WERI-Rb-1 (cell line): ENCODE measurements at regions not wholly inside any gene's neighbourhood (a gene's known extent, or its start where the extent isn't known, plus 50 kb on each side); places are given as distances from the start of the nearest gene placed in this dataset.
"Not testable (repeated sequence)": the region's sequence is repeated elsewhere in the genome, so short reads cannot be mapped to it uniquely, and the experiment has no call there.

Experiments used
- DNase-seq: peaks from one replicate; pipeline ENCODE4 v3.0.0-alpha.2; 2020
- H3K27ac ChIP-seq: fragments of 250-450 bp; sonication (Bioruptor Pico); 2 replicates; pipeline ENCODE4 v1.5.1; 2020; ENCODE audit warnings: mild to moderate bottlenecking, moderate library complexity
- H3K27me3 ChIP-seq: fragments of 250-450 bp; sonication (Bioruptor Pico); 2 replicates; pipeline ENCODE4 v1.5.1; 2021; ENCODE audit warnings: mild to moderate bottlenecking, low read depth, moderate library complexity; ENCODE audit not compliant: insufficient read depth, severe bottlenecking
- H3K36me3 ChIP-seq: fragments of 250-450 bp; sonication (Bioruptor Pico); 2 replicates; pipeline ENCODE4 v1.5.1; 2020; ENCODE audit warnings: mild to moderate bottlenecking, moderate library complexity
- H3K4me3 ChIP-seq: 2 replicates; pipeline ENCODE4 v1.5.1; 2011; ENCODE audit warnings: low read depth, mild to moderate bottlenecking, control low read depth, low read length
- H3K9me3 ChIP-seq: fragments of 250-450 bp; sonication (Bioruptor Pico); 2 replicates; pipeline ENCODE4 v1.5.1; 2021; ENCODE audit warnings: mild to moderate bottlenecking, moderate library complexity; ENCODE audit not compliant: severe bottlenecking
- TF ChIP-seq, protein P1 (sequence below): IDR thresholded peaks from 2 replicates; pipeline ENCODE4 v1.5.1; 2011; ENCODE audit warnings: low read depth, mild to moderate bottlenecking, control low read depth, inconsistent platforms, low read length

DNA sequence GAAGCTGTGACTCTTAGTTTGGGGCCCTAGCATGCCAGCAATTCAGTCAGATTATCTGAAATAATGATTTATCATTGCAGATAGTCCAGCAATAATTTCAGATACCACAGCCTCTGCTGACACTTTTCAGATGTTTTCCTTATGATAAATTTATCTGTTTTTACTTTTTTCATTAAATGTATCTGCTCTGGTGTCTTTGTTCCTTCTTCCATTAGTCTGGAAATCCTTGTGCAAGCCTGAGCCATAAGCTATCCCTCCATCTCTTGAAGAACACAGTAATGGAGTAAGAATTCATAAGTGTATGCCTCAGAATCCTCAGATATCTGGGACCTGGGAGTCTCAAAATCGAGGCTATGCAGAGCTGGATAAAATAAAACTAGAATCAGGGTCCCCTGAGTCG is 146.4 kb upstream of the KRR1 start:
- no peak overlapping the region for H3K27ac ChIP-seq
- DNase-seq: no peak
- H3K27me3 ChIP-seq: no peaks in the 10 kb centered on the region
- TF ChIP-seq, protein P1, sequence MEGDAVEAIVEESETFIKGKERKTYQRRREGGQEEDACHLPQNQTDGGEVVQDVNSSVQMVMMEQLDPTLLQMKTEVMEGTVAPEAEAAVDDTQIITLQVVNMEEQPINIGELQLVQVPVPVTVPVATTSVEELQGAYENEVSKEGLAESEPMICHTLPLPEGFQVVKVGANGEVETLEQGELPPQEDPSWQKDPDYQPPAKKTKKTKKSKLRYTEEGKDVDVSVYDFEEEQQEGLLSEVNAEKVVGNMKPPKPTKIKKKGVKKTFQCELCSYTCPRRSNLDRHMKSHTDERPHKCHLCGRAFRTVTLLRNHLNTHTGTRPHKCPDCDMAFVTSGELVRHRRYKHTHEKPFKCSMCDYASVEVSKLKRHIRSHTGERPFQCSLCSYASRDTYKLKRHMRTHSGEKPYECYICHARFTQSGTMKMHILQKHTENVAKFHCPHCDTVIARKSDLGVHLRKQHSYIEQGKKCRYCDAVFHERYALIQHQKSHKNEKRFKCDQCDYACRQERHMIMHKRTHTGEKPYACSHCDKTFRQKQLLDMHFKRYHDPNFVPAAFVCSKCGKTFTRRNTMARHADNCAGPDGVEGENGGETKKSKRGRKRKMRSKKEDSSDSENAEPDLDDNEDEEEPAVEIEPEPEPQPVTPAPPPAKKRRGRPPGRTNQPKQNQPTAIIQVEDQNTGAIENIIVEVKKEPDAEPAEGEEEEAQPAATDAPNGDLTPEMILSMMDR: no peak
- no peaks in the 10 kb centered on the region for H3K36me3 ChIP-seq
- H3K9me3 ChIP-seq: no peaks in the 10 kb centered on the region
- no peak overlapping the region for H3K4me3 ChIP-seq

DNA sequence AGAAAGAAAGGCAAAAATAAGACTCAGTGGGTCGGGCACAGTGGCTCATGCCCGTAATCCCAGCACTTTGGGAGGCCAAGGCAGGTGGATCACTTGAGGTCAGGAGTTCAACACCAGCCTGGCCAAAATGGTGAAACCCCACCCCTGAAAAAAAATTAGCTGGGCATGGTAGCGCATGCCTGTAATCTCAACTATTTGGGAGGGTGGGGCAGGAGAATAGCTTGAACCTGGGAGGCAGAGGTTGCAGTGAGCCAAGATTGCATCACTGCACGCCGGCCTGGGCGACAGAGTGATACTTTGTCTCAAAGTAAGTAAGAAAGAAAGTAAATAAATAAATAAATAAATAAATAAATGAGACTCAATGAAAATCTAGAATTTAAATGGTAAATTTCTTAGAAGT is 145.9 kb upstream of the KRR1 start:
- H3K4me3 ChIP-seq, H3K36me3 ChIP-seq, H3K27ac ChIP-seq, DNase-seq, H3K27me3 ChIP-seq, H3K9me3 ChIP-seq: not testable (repeated sequence)

DNA sequence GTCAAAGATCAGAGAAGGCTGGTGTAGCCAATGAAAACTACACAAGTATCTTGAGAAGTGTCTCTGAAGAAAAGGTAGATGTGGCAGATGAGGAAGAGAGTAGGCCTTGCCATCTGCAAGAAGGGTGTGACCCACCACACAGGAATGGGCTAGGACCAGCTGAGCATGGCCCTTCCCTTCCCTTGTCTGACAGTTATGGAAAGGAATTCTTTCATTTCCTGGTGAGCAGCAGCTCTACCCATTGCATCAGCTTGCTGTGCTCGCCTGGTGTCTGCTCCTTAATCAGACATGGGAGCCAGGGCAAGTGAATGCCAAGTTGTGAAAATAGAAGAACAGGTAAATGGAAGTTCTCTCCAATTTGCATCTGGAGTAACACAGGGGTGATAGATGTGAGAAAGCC is 145.2 kb upstream of the KRR1 start:
- TF ChIP-seq, protein P1: no peak
- no peak for DNase-seq
- Histone ChIP-seq H3K27me3 (no peaks in the 10 kb centered on the region), H3K36me3 (no peaks in the 10 kb centered on the region), H3K4me3 (no peak overlapping the region), H3K9me3 (no peaks in the 10 kb centered on the region), H3K27ac (no peak overlapping the region)

DNA sequence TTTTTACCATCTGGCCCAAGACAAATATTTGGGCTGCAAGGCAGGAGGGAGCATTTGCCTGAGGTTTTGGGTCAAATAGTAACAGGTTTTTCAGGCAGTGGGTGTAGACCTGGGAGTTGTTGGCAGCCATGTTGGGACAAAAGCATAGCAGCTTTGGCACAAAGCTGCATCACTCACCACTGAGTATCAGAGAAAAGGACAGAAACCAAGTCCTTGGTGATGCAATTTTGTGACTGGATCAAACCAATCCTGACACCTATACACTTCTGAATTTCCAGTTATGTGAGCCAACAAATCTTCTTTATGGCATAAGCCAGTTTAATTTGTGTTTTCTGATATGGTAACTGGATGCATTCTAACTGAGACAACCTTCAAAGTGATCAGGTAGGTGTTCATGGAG is 144.8 kb upstream of the KRR1 start:
- H3K9me3 ChIP-seq: no peaks in the 10 kb centered on the region
- no peak overlapping the region for H3K4me3 ChIP-seq
- H3K27ac ChIP-seq: no peak overlapping the region
- no peak for DNase-seq
- no peaks in the 10 kb centered on the region for H3K27me3 ChIP-seq
- TF ChIP-seq, protein P1: no peak
- no peaks in the 10 kb centered on the region for H3K36me3 ChIP-seq

DNA sequence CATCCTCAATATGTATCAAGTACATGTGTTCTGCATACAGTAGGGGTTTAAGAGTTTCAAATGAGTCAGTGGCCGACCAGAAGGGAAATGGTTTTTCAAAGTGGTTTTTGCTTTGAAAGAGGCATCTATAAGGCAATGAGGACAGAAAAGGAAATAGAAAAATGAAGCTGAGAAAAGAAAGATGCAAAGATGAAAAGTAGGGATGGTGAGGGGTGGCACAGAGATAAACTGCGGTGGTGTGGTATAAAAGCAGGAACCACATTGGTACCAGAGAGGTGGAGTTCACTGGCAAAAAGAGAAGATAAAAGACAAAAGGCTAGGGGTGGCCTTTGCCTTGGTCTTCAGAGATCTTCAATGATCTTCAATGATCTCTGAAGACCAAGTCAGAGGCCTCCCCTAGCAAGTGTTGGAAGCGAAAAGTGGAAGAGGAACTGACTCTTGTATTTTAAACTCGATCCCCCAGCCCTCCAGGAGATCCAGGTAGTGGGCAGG is 144.0 kb upstream of the KRR1 start:
- TF ChIP-seq, protein P1: no peak
- DNase-seq: no peak
- Histone ChIP-seq H3K9me3 (no peaks in the 10 kb centered on the region), H3K27me3 (no peaks in the 10 kb centered on the region), H3K36me3 (no peaks in the 10 kb centered on the region), H3K27ac (no peak overlapping the region), H3K4me3 (no peak overlapping the region)

DNA sequence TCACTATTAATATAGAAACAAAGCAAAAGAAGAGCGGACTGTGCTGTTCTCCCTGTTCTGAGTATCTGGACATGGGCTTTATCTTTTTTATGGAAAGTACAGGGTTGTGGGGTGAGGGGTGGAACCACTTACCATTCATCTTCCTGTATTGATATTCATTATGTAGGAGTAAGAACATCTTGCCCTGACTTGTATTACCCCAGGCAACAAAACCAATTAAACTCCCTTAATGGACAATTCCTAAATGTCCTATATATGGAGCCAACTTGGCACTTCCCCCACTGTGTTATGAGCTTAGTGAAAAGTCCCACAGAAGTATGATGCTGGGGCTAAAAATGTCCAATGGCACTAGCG is 139.9 kb upstream of the KRR1 start:
- Histone ChIP-seq H3K27ac (no peak overlapping the region), H3K36me3 (no peaks in the 10 kb centered on the region), H3K4me3 (no peak overlapping the region), H3K27me3 (no peaks in the 10 kb centered on the region), H3K9me3 (no peaks in the 10 kb centered on the region)
- TF ChIP-seq, protein P1: no peak
- no peak for DNase-seq
